COR-L47 (cell line): ENCODE measurements at regions not wholly inside any gene's neighbourhood (a gene's known extent, or its start where the extent isn't known, plus 50 kb on each side); places are given as distances from the start of the nearest gene placed in this dataset.
A peak's percentile ranks its signal among the peaks of the same experiment; 100 is the strongest.

Source experiments
- DNase-seq: peaks from one replicate; lab custom pipeline; 2025; lab: John Stamatoyannopoulos, UW

DNA sequence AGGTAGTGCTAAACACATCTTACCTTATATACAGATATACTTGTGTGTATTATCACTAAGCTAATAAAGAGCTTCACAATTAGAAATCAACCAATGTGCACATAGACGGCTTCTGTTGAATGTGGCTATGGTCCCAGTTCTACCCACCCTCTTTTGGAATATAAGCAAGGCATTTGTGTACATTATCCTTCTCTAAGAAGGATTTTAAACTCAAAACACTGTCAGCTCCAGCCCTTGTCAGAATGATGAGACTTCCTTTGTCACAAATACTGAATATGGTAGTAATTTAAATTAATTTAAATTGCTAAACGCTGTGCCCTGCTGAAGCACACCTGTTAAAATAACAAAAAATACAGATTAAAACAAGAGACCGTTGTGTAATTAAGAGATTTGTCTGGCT, 107.9 kb upstream of the GRAMD2B start:
- DNase-seq, result no peak

DNA sequence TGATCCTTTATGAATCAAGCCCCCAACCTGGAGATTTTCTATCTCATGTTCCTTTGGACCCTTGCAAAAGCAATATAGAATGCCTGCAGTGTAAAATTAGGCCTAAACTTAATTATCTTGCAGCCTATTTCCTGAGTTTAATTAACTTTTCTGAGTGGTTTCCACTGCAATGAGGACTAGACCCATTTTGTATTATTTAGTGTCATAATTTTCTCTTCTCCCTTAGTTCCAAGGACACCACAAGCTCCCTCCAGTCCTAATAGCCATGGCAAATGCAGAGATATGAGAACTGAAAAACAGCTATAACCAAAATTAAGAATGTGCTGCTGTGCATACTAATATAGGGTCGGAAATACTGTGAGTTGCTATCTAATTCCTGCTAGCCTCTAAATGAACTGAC, 90.9 kb upstream of the GRAMD2B start:
- no peak for DNase-seq

DNA sequence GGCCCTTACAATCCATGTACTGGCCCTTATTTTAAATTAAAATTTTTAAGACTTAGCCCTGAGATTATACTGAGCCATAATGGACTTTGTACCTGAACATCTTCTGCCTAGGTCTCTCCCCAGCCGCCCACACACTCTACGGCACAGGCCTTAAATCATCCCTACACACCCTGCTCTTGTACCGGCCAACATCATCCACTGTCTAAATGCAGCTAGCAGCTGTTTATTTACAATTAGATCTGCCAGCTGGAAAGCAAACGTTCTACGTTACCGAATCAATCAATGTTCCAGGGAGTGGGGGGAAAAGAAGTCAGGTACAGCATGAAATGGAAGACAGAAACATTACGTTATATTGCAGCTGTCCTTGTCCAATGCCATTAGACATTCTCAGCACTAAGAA, 88.4 kb upstream of the GRAMD2B start:
- DNase-seq, result no peak

DNA sequence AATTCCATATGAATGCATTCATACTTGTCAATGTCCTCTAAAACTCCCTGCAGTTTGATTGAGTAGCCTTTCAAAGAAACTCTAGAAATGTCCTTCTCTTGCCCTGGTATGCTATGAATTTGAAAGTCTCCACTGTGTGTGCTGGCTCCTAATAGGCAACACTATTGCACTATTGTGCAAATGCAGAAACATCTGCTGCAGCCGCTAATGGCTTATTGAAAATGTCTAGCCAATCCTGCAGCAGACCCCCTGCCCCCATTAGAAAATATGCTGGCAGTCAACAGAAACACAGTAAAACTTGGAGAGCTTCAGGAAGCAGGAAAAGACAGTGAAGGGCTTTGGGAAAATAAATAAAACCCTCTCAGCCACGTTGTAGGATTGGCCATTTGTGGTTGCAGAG, 87.3 kb upstream of the GRAMD2B start:
- no peak for DNase-seq

DNA sequence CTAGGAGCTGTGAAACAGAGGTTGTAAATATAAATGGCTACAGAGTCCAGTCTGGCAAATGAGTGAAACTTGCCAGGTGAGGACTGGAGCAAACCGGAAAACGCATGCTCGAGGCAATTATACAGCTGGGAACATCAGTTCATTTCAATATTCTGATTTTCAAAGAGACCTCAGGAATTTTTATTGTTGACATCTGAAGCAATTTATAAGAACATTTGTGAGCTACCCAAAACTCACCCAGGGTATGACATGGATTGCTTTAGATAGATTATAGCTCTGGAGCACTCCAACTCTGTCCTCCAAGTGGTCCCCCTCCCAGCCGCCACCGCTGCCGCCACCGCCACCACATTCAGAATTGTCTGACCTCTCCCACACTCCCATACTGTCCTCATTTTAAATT, 84.6 kb upstream of the GRAMD2B start:
- no peak for DNase-seq

DNA sequence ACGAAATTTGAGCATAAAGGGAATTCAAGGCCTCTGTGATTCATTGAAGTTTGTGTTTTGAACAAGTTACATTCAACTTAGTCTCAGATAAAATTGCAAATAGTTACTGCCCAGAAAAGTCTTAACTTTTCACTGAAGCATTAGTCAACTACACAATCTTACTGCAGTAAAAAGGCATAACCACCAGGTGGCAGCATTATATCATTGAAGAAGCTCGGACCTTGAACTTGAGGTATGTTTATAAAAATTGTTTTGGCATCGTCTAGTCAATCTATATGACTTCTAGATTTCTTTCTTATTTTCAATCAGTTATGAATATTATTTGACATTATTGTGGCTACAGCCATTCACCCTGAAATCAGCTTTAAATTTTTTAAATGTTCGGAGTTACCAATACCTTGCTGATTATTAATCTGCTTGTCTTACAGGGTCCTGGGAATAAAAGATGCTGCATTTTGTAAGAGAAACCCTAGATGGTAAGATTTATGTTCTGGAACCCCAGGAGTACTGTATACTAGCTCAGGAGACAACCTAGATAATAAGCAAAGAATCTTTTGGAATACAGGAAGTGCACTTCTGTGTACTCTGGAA, 83.9 kb upstream of the GRAMD2B start:
- peak; percentile 55 for DNase-seq

DNA sequence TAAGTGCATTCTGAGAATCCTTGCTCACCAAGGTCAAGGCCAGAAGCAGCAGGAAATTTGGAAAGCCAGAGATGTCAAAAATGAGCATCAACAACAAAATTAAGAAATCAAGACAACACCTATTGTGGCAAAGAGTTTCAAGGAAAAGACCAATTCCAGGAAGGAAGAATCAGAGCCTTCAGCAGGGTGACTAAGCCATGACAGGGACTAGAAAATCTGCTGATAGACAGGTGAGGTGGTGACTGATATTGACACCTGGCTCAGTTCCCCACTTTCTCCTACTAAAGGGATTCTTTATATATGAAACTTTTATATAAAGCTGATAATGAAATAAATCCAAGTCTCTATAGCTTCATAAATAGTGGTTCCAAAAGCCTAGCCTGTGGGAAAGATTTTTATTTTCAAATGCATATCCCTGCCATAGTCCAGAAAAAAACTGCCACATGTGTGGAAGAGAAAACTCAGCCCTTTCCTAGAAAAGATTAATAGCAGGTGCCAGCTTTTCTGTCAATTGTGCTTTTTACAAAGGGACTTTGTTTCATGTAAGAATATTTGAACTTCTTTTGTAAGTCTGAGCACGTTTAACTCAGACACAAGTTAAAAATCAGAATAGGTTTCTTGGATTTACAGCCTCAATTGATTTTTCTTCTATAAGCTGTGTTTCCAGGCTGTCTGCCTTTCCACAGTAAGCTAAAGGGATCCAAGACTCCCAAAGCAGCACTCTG, 81.1 kb upstream of the GRAMD2B start:
- no peak for DNase-seq

DNA sequence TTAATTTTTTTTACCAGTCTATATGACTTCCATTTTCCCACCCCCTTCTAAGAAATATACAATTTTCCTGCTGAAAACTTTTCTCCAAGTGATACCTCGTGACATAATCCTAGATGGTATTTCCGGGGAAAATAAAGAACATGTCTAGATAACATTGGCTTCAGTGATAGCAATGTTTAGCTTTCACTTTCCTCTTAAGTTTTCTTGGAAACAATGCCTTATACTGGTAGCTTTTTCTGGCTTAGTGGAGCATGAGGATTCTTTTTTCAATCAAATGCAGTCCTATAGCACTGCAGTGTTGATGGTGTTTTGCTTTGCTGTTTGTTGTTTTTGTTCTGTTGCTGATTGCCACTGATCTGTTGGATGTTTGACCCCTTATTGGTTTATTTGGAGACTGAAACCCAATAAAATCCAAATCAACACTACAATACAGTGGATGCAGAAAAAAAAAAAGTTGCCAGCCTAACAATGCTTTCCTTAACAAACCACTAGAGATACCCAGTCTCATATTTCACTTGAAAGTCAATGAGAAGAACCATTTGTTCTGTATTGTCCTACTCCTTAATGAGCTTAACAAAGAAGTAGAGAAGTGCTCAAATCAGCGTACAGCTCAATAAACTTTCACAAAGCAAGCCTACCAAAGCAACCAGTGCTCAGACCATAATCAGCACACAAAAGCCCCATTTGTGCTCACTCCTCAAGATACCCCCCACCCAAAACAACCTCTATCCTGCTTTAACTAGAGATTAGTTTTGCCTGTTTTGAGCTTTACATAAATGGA, 74.2 kb upstream of the GRAMD2B start:
- peak; percentile 44 for DNase-seq

DNA sequence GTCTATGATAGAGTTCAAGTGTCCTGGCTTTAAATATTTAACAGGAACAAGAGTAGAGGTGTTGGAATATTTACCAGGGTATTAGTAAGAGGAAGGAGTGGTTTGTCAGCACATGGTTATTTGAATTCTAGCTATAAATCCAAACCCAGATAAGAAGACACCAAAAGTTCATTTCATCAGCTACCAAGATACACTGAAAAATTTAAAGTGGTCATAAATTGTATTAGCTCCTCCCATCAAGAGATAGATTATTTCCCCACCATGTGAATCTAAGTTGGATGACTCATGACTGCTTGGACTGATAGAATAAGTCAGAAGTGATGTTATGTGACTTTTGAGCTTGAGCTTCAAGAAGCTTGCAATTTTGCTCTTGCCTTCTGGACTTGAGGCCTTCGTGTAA, 72.1 kb upstream of the GRAMD2B start:
- DNase-seq, result no peak

DNA sequence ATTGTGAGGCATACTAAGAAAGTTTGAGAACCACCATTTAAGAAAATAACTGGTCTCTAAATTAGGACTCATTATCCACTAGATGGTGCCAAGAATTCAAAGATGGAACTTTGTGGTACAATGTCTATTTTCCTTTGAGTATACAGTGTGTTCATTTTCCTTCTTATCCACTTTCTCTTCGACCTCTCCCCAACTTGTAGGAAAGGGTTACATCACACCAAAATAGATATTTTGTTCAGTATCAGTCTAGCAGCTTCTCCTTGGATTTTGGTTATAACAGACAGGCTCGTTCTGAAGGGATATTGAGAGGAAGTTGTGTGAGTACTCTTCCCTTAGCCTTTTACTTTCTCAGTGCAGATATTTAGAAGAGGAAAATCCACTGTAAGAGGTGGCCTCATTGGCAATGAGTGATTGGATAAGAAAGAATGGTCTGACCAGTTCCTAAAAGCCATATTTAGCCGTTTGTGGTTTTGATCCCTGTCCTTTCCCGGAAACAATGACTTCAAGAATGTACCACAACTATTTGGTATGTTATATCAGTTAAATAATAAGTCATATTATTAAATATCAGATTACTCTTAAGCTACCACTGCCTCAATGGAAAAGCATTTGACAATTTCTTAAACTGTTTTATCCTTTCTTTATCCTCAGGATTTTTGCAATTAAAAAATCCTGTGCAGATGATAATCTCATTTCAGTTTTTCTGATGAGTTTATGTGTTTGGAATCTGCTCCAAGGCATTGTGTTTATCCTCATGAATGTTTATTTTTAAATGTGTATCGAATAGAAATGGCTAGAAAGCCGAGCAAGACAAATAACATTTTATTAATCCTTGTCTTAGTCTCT, 69.0 kb upstream of the GRAMD2B start:
- peak; percentile 47 for DNase-seq

DNA sequence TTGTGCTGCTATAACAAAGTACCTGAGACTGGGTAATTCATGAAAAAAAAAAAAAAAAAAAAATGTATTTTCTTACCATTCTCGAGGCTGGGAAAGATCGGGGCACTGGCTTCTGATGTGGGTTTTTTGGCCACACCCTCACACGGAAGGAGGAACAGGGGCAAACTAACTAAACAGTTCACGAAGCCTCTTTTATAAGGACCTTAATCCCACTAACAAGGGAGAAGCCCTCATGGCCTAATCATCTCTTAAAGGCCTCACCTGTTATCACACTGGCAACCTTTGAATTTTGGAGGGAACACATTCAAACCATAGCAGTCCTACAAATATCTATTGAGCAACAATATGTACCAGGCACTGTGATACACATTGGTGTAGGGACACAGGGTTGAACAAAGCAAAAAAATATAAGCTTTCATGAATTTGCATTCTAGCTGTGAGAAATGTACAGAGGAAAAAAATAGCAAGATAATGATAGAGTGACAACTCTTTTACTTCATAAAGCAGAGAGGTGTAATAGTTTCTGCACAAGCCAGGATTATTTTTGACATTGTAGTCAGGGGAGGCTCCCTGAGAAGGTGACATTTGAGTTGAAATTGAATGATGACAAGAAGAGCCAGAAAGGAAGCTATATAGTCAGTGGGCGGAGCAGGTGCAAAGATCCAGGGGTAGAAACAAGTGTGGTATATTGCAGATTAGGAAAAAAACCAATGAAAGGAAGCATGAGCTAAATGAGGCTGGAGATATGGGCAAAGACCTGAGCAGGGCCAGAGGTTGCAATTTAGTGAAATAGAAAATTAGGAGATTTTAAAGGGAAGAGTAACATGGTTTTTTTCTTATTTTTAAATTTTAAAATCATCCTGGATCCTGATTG, 68.1 kb upstream of the GRAMD2B start:
- no peak for DNase-seq

DNA sequence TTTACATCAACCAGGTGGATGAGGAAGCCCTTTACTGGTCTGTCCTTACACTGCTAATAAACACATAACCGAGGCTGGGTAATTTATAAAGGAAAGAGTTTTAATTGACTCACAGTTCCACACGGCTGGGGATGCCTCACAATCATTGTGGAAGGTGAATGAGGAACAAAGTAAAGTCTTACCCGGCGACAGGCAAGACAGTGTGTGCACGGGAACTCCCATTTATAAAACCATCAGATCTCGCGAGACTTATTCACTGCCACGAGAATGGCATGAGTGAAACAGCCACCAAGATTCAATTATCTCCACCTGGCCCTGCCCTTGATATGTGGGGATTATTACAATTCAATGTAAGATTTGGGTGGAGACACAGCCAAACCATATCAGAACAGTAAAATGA, 67.3 kb upstream of the GRAMD2B start:
- DNase-seq, result no peak

DNA sequence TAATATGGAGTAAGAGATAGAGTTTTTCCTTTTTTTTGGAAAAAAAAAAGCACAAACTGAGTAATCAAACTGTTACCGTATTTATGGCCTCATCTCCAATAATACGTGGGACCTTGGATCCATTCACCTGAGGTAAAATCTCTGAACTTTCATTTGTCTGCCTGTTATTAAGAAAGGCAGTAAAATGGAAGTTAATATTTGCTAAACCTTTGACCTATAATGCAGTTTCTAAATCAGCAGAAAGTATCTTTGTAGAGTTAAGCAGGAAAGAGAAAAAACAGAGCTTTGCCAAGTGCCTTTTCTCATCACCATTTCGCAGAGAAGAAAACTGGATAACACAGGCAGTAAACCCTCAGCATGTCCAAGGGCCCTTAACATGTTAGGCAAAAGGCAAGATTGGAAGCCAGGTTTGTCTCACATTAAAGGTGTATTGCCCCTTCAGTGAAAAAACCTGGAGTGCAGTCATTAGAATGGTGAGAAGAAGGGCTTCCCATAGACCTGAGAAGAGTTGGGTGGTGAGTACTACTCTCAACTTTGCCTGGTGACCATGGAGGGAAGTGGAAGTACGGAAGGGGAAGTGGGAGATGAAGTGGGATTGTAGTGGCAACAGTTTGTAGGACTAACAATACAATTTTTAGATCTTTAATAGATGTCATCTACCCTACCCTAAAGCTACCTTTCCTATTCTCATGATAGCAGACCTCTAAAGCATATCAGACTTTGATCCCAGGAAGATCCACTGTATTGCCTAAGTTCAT, 65.4 kb upstream of the GRAMD2B start:
- no peak for DNase-seq

DNA sequence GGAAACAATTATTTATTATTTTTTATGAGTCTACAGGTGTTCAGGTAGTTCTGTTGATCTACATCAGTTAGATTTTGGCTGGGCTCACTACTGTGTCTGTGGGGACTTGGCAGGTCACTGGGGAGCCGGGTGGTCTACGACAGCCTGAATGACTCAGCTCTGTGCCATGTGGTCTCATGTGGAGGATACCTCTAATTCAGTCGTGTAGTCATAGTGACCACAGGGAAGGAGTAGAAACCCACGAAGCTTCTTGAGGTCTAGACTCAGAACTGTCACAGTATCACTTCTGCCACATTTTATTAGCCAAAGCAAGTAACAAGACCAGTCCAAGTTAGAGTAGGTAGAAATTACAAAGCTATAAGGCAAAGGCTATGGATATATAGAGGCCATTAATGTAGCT, 64.7 kb upstream of the GRAMD2B start:
- DNase-seq, result no peak

DNA sequence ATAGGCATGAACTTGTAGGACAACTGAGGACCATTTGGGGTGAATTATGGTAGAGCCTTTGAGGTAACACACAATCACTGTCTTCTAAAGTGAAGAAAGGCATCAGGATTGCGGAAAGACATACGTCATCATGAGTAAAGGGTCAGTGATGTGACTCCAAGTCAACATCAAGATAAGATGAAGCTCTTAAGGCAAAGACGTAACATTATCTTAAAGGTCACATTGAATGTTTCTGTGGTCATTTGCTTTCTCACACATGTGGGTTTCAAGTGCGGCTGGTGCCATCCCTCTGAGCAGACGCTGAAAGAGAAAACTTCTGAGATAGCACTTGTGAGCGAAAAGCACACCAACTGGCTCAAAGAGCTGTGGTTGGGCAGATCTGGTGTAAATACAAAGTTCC, 63.3 kb upstream of the GRAMD2B start:
- no peak for DNase-seq

DNA sequence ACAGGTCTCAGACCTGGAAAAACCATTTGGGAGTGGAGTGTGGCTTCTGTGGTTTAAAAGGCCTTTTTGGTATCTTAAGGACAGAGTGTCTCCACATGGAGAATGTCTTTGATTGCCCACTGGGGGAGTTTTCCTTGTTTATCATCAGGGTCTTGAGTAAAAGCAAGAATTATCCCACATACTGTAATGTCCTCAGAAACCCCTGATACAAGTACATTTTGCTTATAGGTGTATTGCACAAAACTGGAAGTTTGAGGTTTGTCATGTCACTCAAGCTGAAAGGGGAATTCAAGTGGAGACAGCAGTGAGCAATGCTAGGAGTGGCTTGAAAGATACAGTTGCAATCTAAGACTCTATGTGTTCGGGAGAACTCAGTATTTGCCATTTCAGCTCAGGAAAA, 62.7 kb upstream of the GRAMD2B start:
- DNase-seq, result no peak

DNA sequence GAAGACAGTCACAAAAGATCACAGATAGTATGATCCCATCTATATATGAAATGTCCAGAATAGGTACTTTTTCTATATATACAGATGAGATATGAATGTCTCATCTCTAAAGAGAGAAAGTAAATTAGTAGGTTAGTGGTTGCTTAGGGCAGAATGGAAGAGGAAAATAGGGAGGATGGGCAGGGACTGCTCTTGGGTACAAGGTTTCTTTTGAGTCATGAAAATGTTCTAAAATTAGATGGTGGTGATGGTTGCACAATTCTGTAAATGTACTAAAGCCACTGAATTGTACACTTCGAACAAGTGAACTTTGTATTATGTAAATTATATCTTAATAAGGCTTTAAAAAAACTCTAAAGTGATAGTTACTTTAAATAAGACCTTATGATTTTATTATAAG, 59.6 kb upstream of the GRAMD2B start:
- no peak for DNase-seq

DNA sequence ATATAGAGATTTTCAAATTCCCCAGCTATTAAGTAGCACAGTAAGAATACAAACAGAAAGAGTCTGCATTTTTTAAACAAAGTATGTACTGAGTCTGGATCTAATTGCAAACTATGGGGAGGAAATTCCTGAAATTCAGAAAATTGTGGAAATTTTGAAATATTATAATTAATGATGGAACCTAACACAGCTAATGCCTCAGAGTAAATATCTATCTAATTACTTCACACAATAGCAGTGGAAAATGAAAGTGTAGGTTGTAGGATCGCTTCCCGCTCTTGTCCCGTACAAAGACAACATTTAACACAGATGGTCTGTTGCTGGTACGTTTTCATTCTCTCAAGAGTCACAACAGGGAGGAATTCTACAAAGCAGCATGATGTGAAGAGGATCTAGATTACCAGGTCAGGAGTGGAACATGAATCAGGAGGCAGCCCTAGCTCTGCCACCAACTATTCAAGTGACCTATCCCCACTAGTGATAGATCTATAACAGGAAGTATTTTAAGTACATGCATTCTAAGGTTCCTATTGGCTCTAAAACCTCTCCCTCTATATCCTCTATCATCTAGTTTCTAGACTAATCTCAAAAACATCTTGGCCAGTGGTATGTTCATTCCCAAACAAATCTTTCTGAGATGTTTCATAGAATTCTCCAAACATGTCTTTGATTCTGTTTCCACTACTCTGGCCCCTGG, 58.9 kb upstream of the GRAMD2B start:
- DNase-seq, result no peak

DNA sequence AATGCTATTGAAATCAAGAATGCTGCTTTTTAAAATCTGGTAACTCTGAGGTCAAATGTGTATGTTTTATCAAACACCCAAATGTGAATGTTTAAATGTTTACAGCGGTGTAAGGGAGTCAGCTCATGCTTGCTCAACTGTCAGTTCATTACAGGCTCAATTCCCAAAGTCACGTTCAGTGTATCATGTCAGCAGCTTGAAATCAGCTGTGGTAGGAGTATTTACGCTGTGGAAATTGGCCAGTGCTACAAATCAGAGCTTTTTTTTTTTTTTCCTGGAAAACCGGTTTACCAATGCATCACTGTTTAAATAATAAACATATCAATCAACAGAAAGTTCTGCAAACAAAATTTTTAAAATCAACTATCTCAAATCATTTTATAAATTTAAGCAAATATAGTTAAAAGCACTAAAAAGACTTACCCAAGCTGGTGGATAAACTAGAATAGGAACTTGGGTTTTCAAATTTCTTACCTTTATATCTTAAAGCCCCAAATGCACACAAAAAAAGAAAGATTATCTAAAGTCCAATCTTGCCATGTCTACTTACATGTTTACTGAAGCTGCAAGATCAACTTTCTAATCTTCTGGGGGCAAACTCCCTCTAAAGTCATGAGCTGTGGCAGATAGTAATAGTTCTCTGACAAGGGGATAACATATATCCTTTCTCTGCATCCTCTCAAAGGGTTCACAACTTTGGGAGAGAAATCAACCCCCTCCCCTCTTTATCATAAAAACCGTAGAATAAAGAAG, 57.6 kb upstream of the GRAMD2B start:
- DNase-seq, result no peak
